RWPE2 (cell line): ENCODE measurements at regions not wholly inside any gene's neighbourhood (a gene's known extent, or its start where the extent isn't known, plus 50 kb on each side); places are given as distances from the start of the nearest gene placed in this dataset.

Experiments used
- ATAC-seq: fragments of 200-7000 bp; cut with Tn5 transposase; 3 replicates; pipeline ENCODE4 v1.9.1; 2021; ENCODE audit warnings: low read depth
- DNase-seq: peaks from one replicate; pipeline ENCODE4 v3.0.0-alpha.2; 2020; ENCODE audit warnings: low spot score
- H3K27ac ChIP-seq: fragments of 450-650 bp; 2 replicates; pipeline ENCODE4 v1.5.1; 2017; ENCODE audit warnings: mild to moderate bottlenecking; ENCODE audit not compliant: poor library complexity, severe bottlenecking
- H3K27me3 ChIP-seq: fragments of 250-450 bp; sonication (Bioruptor Pico); 2 replicates; pipeline ENCODE4 v1.5.1; 2021; ENCODE audit warnings: mild to moderate bottlenecking, moderate library complexity; ENCODE audit not compliant: insufficient read depth, poor library complexity, severe bottlenecking
- H3K36me3 ChIP-seq: fragments of 250-450 bp; sonication (Bioruptor Pico); 2 replicates; pipeline ENCODE4 v1.5.1; 2020; ENCODE audit warnings: low read depth, mild to moderate bottlenecking, moderate library complexity
- H3K4me1 ChIP-seq: fragments of 250-450 bp; sonication (Bioruptor Pico); 2 replicates; pipeline ENCODE4 v1.5.1; 2021; ENCODE audit warnings: mild to moderate bottlenecking, moderate library complexity; ENCODE audit not compliant: insufficient read depth, poor library complexity, severe bottlenecking
- H3K4me3 ChIP-seq: fragments of 250-450 bp; sonication (Bioruptor Pico); 2 replicates; pipeline ENCODE4 v1.5.1; 2021; ENCODE audit warnings: mild to moderate bottlenecking, moderate library complexity; ENCODE audit not compliant: severe bottlenecking
- H3K9me3 ChIP-seq: fragments of 250-450 bp; sonication (Bioruptor Pico); 2 replicates; pipeline ENCODE4 v1.5.1; 2021; ENCODE audit warnings: mild to moderate bottlenecking, moderate library complexity; ENCODE audit not compliant: severe bottlenecking
- TF ChIP-seq, protein P1 (sequence below): fragments of 450-650 bp; IDR thresholded peaks from one replicate; pipeline ENCODE4 v1.5.1; 2017; ENCODE audit warnings: mild to moderate bottlenecking, moderate library complexity; ENCODE audit not compliant: poor library complexity, severe bottlenecking

DNA sequence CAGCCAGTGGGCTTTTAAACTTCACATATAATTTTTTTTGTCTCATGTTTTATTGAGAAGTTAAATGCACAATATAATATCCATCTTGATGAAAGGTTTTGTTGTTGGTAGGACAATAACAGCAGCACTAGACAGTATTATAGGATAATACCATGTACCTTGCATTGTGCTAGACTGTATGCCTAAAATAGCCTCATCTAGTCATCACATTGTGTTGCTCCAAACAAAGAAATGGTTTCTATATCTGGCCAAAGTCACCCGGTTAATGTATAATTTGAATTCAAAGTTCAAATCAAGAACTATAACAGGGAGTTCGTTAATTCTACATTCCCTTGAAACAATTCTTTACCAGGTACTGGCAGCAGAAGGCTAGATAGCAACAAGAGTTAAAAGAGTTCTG is 104.9 kb downstream of the KCNJ2 start:
- H3K27ac ChIP-seq = no peak overlapping the region
- H3K9me3 ChIP-seq = no peaks in the 10 kb centered on the region
- no peaks in the 10 kb centered on the region for H3K4me1 ChIP-seq
- ATAC-seq = no peak
- H3K36me3 ChIP-seq = no peaks in the 10 kb centered on the region
- no peaks in the 10 kb centered on the region for H3K27me3 ChIP-seq
- no peak overlapping the region for H3K4me3 ChIP-seq
- TF ChIP-seq, protein P1, sequence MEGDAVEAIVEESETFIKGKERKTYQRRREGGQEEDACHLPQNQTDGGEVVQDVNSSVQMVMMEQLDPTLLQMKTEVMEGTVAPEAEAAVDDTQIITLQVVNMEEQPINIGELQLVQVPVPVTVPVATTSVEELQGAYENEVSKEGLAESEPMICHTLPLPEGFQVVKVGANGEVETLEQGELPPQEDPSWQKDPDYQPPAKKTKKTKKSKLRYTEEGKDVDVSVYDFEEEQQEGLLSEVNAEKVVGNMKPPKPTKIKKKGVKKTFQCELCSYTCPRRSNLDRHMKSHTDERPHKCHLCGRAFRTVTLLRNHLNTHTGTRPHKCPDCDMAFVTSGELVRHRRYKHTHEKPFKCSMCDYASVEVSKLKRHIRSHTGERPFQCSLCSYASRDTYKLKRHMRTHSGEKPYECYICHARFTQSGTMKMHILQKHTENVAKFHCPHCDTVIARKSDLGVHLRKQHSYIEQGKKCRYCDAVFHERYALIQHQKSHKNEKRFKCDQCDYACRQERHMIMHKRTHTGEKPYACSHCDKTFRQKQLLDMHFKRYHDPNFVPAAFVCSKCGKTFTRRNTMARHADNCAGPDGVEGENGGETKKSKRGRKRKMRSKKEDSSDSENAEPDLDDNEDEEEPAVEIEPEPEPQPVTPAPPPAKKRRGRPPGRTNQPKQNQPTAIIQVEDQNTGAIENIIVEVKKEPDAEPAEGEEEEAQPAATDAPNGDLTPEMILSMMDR = no peak
- DNase-seq = no peak

DNA sequence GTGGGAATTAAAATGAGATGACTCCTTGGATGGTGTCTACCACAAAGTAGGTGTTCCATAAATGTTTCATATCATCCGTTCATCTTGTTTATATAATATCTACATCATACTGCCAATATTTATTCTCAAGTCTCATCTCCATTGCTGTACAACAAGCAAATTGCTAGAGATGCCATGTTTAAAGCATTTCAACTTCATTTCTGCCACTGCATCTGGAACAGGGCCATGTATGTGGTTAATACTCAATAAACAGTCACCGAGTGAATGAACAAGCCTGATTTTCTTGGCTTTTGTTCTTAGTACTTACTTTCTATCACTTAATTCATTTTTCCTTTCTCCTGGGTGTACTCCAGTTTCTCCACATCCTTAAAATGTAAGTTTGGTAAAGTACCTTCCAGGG is 107.6 kb downstream of the KCNJ2 start:
- H3K27me3 ChIP-seq = no peaks in the 10 kb centered on the region
- H3K9me3 ChIP-seq = no peaks in the 10 kb centered on the region
- no peak overlapping the region for H3K4me3 ChIP-seq
- no peak overlapping the region for H3K27ac ChIP-seq
- TF ChIP-seq, protein P1 = no peak
- DNase-seq = no peak
- no peaks in the 10 kb centered on the region for H3K36me3 ChIP-seq
- ATAC-seq = no peak
- H3K4me1 ChIP-seq = no peaks in the 10 kb centered on the region

DNA sequence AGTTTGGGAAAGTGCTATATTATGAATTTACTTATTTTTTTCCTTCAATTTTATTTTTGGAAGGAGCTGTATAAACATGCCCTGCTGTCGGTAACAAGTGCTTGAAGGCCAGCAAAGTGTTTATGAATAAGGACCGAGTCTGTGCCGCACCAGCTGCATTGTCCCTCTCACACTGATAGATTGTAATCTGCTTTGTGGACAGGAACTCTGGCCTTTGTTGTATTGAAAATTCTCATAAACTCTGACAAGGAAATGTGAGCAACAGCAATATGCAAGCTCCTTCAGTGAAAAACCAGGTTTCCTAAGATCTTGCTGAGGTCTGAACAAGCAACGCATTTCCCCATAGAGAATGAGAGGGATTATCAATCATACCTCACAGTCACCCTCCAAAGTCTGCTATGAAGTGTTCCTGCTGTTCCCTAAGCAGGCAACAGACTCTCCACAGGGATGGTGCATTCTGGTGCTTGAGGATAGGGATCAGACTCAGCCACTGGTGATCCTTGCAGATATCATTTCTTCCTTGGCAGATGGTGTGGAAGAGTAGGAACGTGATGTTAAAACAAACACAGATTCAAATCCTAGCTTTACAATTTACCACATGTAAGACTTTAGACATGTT is 109.6 kb downstream of the KCNJ2 start:
- H3K4me1 ChIP-seq = no peaks in the 10 kb centered on the region
- no peaks in the 10 kb centered on the region for H3K9me3 ChIP-seq
- TF ChIP-seq, protein P1 = no peak
- no peak overlapping the region for H3K27ac ChIP-seq
- H3K27me3 ChIP-seq = no peaks in the 10 kb centered on the region
- ATAC-seq = no peak
- DNase-seq = no peak
- no peak overlapping the region for H3K4me3 ChIP-seq
- H3K36me3 ChIP-seq = no peaks in the 10 kb centered on the region

GRCh38 chr17:70286391-70286790 is 117.1 kb downstream of the KCNJ2 start:
- Histone ChIP-seq H3K4me3 (no peak overlapping the region), H3K36me3 (no peaks in the 10 kb centered on the region), H3K27ac (no peak overlapping the region), H3K4me1 (no peaks in the 10 kb centered on the region), H3K9me3 (peaks cover 3% of the 10 kb centered on the region), H3K27me3 (no peaks in the 10 kb centered on the region)
- TF ChIP-seq, protein P1 = no peak
- ATAC-seq = no peak
- no peak for DNase-seq

- ATAC-seq = no peak
- Histone ChIP-seq H3K36me3 (no peaks in the 10 kb centered on the region), H3K9me3 (peaks cover 3% of the 10 kb centered on the region), H3K27me3 (no peaks in the 10 kb centered on the region), H3K4me3 (no peak overlapping the region), H3K4me1 (no peaks in the 10 kb centered on the region), H3K27ac (no peak overlapping the region)
- TF ChIP-seq, protein P1 = no peak
- DNase-seq = no peak
Measured at GRCh38 chr17:70288540-70289290, 119.4 kb downstream of the KCNJ2 start.
